NB4 (cell line): ENCODE measurements at regions not wholly inside any gene's neighbourhood (a gene's known extent, or its start where the extent isn't known, plus 50 kb on each side); places are given as distances from the start of the nearest gene placed in this dataset.

Experiments
- DNase-seq: peaks from one replicate; pipeline ENCODE4 v3.0.0; 2010; ENCODE audit warnings: low read depth
- H3K4me3 ChIP-seq: one replicate; pipeline ENCODE4 v1.5.1; 2011; ENCODE audit warnings: mild to moderate bottlenecking, low read depth, low read length, moderate library complexity
- CTCF ChIP-seq: IDR thresholded peaks from one replicate; pipeline ENCODE4 v1.5.1; 2012; ENCODE audit warnings: low read depth, low read length
- MYC ChIP-seq: IDR thresholded peaks from 2 replicates; pipeline ENCODE4 v1.6.1; 2011; ENCODE audit warnings: low read depth, low read length
- POLR2A ChIP-seq: IDR thresholded peaks from 2 replicates; pipeline ENCODE4 v1.6.1; 2011; ENCODE audit warnings: mild to moderate bottlenecking; ENCODE audit not compliant: insufficient read length; ENCODE audit errors: extremely low read depth
- TF ChIP-seq, protein P1 (sequence below): IDR thresholded peaks from 2 replicates; pipeline ENCODE4 v1.6.1; 2011; ENCODE audit warnings: low read depth, low read length

DNA sequence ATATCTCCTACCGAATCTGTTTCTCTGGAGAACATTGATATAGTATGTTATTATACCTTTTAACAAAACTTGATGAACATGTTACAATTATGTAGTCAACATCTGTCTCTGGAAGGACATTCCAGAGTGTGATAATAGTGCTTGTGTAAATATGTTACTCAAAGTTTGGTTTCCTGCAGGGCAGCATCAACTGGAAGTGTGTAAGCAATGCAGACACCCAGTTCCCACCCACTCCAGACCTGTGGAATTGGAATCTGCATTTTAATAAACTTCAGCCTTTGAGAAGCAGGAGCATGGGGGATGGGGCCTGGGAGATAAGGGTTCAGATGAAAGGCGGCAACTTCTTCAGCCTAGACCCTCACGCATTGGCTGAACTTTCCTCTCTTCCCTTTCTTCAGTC lies 398.9 kb downstream of the RND3 start:
- DNase-seq, result no peak
- no peak overlapping the region for H3K4me3 ChIP-seq
- no peak for TF ChIP-seq CTCF
- TF ChIP-seq MYC, result no peak
- TF ChIP-seq POLR2A, result no peak
- TF ChIP-seq, protein P1, sequence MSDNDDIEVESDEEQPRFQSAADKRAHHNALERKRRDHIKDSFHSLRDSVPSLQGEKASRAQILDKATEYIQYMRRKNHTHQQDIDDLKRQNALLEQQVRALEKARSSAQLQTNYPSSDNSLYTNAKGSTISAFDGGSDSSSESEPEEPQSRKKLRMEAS, result no peak

GRCh38 chr2:150085478-150085877 lies 402.0 kb downstream of the RND3 start:
- TF ChIP-seq MYC (no peak), POLR2A (no peak), CTCF (no peak)
- TF ChIP-seq, protein P1, result no peak
- H3K4me3 ChIP-seq, result no peak overlapping the region
- no peak for DNase-seq

GRCh38 chr2:150081775-150082481 lies 405.5 kb downstream of the RND3 start:
- no peak overlapping the region for H3K4me3 ChIP-seq
- DNase-seq, result no peak
- TF ChIP-seq CTCF, result no peak

GRCh38 chr2:150076281-150076680 lies 411.2 kb downstream of the RND3 start:
- TF ChIP-seq POLR2A (no peak), CTCF (no peak), MYC (no peak)
- TF ChIP-seq, protein P1, result no peak
- no peak for DNase-seq
- no peak overlapping the region for H3K4me3 ChIP-seq

DNA sequence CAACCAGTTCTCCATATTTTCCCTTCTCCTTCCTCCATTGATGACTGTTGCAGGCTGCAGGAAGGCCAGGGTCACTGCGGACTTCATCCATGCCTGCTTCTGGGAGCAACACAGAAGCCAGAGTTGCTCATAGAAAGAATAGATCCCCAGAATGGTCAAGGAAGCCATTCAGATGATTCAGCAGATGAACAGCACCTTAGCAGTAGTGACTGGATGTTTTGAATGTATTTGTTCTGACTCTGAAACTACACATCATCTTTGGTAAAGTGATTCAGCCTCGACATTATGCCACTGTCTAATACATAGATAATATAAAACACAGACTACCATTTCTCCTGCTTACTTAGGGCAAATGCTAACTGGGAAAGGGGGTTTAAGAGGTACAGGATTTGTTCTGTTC lies 411.6 kb downstream of the RND3 start:
- H3K4me3 ChIP-seq, result no peak overlapping the region
- no peak for DNase-seq
- TF ChIP-seq MYC, result no peak
- TF ChIP-seq POLR2A, result no peak
- TF ChIP-seq CTCF, result no peak
- TF ChIP-seq, protein P1, result no peak

DNA sequence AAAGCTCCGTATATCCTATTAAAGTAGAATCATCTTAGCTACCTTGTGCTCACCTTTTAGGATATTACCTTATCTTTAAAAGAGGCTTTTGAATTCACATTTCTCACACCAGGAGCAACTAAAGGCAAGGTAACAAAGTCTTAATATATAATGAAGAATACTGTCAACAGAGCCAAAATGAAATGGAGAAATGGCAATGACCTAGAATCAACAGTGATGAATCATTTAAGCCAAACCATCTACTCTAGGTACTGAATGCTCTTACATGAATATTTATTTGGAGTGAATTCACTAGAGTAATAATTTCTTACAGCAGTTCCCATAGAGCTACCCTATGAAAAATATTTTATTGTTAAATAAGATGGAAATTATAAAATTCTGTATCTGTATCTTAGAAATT lies 421.0 kb downstream of the RND3 start:
- no peak for DNase-seq
- H3K4me3 ChIP-seq, result no peak overlapping the region
- TF ChIP-seq CTCF, result no peak
- no peak for TF ChIP-seq POLR2A
- TF ChIP-seq, protein P1, result no peak
- TF ChIP-seq MYC, result no peak
